ENCODE measurements at regions not wholly inside any gene's neighbourhood (a gene's known extent, or its start where the extent isn't known, plus 50 kb on each side); places are given as distances from the start of the nearest gene placed in this dataset.

DNA sequence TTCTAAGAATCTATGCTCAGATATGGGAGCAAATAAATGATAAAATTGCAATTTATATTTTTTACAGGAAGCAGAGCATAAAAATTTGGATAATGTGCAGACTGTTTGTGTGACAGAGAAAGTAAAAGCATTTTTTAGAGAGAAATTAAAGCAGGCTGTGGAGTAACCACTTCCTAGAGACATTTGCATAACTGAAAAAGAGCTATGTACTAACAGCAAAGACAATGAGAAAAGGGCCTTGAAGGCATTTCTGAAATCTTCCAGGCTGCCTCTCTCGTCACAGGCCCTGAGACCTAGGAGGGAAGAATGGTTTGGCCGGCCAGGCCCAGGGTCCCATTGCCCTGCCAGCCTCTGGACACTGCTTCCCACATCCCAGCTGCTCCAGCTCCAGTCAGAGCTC lies 247.2 kb downstream of the ALX1 start:
- no peak overlapping the region for H3K4me3 ChIP-seq
- 67 to 86% methylated on average over 2 of the region's 2 CpGs for WGBS, 2 donors
- TF ChIP-seq POLR2A (IDR thresholded peaks at IDR 0.05) = no peak
- TF ChIP-seq POLR2AphosphoS5 (IDR thresholded peaks at IDR 0.05) = no peak
- TF ChIP-seq EP300 (IDR thresholded peaks at IDR 0.05) = no peak
- no peak for TF ChIP-seq CTCF (IDR thresholded peaks at IDR 0.05)
- no peaks in the 10 kb centered on the region for H3K9me3 ChIP-seq
- H3K4me1 ChIP-seq = no peaks in the 10 kb centered on the region
- no peaks in the 10 kb centered on the region for H3K36me3 ChIP-seq
- DNase-seq = no peak
- no peak overlapping the region for H3K27ac ChIP-seq
- no peaks in the 10 kb centered on the region for H3K27me3 ChIP-seq
- intact Hi-C loops (cut with DNase I) = no loop called here

- no peaks in the 10 kb centered on the region for H3K9me3 ChIP-seq
- DNase-seq = no peak
- H3K4me3 ChIP-seq = no peak overlapping the region
- H3K4me1 ChIP-seq = no peaks in the 10 kb centered on the region
- intact Hi-C loops (cut with DNase I) = no loop called here
- H3K36me3 ChIP-seq = no peaks in the 10 kb centered on the region
- TF ChIP-seq POLR2A (IDR thresholded peaks at IDR 0.05) (no peak), CTCF (IDR thresholded peaks at IDR 0.05) (no peak), POLR2AphosphoS5 (IDR thresholded peaks at IDR 0.05) (no peak), EP300 (IDR thresholded peaks at IDR 0.05) (no peak)
- H3K27ac ChIP-seq = no peak overlapping the region
- H3K27me3 ChIP-seq = no peaks in the 10 kb centered on the region
- WGBS, 2 donors = 21 to 75% methylated on average over 1 of the region's 1 CpG
These were observed 249.9 kb downstream of the ALX1 start for GRCh38 chr12:85529896-85530295.

DNA sequence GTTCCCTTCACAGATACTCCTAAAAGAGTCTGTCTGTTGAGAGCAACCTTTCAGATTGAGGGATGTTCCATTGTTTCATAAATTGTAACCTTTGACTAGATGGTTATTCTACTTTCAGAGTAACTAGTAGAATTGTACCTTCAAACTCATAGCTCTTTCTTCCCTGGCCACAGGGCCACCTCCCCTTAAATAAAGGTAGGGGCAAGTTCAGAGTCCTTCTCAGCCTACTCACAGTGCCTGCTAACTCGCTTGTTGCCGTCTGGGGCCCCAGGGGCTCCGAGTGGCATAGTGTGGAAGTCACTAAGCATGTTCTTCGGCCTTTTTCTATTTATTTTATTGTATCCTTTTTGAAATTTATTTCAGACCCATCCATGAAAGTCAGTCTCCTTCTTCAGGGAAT lies 250.4 kb downstream of the ALX1 start:
- no peak for DNase-seq
- Histone ChIP-seq H3K27me3 (no peaks in the 10 kb centered on the region), H3K4me3 (no peak overlapping the region), H3K27ac (no peak overlapping the region), H3K4me1 (no peaks in the 10 kb centered on the region), H3K9me3 (no peaks in the 10 kb centered on the region), H3K36me3 (no peaks in the 10 kb centered on the region)
- intact Hi-C loops (cut with DNase I) = no loop called here
- TF ChIP-seq CTCF (IDR thresholded peaks at IDR 0.05) = no peak
- TF ChIP-seq EP300 (IDR thresholded peaks at IDR 0.05) = no peak
- no peak for TF ChIP-seq POLR2AphosphoS5 (IDR thresholded peaks at IDR 0.05)
- no peak for TF ChIP-seq POLR2A (IDR thresholded peaks at IDR 0.05)
- 30 to 69% methylated on average over 4 of the region's 4 CpGs for WGBS, 2 donors

DNA sequence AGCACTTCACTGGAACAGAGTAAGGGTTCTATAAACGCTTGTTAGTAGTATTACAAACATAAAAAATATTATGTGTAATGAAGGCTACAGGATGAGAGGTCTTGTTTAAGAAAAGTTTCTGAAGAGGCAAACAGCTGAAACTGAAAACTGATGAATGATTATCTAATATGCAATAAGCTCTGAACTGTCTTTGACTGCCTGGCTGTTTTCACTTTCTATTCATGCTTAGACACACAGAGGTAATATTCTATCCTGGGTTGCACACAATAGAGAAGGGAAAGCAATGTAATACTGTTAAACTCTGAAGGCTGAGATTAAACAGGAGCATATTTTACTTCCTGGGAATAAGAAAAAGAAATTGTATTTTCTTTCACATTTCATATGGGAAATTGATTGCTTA lies 251.3 kb downstream of the ALX1 start:
- H3K27ac ChIP-seq = no peak overlapping the region
- no peaks in the 10 kb centered on the region for H3K36me3 ChIP-seq
- DNase-seq = no peak
- no peak overlapping the region for H3K4me3 ChIP-seq
- WGBS, 2 donors = 3 to 39% methylated on average over 1 of the region's 1 CpG
- intact Hi-C loops (cut with DNase I) = no loop called here
- no peaks in the 10 kb centered on the region for H3K4me1 ChIP-seq
- H3K27me3 ChIP-seq = no peaks in the 10 kb centered on the region
- TF ChIP-seq POLR2A (IDR thresholded peaks at IDR 0.05) = no peak
- H3K9me3 ChIP-seq = no peaks in the 10 kb centered on the region

DNA sequence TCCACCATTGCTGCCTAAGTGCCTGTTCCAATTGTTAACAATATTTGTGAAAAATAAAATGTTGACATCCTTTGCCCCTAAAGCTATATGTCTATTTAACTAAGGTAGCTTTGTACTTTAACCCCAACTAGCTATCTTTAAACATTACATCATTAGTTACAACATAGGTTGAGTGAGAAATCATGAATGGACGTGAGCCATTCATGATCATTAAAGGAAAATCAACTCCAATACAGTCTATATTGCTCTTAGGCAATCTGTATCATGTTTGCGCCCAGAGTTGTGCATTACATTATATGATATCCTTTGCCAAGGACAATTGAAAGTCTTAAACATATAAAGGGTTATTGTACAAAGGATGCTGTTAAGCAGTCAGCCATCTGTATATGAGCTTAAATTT lies 269.6 kb downstream of the ALX1 start:
- H3K27me3 ChIP-seq = no peaks in the 10 kb centered on the region
- 18 to 74% methylated on average over 2 of the region's 2 CpGs for WGBS, 2 donors
- no peak for DNase-seq

DNA sequence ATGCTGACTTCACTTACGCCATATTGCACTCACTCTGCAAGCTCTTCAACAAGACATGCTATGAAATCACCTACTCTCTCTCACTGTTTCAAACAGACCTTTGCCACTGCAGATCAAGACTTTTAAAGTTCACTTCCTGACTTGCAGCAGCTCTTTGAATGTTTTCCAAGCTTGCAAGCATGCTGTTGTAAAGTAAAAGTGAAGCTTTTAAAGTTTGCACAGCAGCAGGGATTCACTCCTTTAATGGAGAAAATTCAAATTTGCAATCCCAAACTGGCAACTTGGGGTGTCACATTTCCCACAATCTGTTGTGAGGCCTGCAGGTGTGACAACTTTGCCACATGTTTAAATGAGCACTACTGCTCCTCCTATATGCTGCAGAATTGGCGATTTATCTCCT lies 270.9 kb downstream of the ALX1 start:
- no peaks in the 10 kb centered on the region for H3K4me1 ChIP-seq
- H3K27me3 ChIP-seq = no peaks in the 10 kb centered on the region
- H3K27ac ChIP-seq = no peak overlapping the region
- no peaks in the 10 kb centered on the region for H3K9me3 ChIP-seq
- WGBS, 2 donors = 56 to 76% methylated on average over 2 of the region's 2 CpGs
- H3K36me3 ChIP-seq = no peaks in the 10 kb centered on the region
- DNase-seq = no peak
- intact Hi-C loops (cut with DNase I) = no loop called here
- no peak for TF ChIP-seq POLR2A (IDR thresholded peaks at IDR 0.05)
- TF ChIP-seq EP300 (IDR thresholded peaks at IDR 0.05) = no peak
- TF ChIP-seq CTCF (IDR thresholded peaks at IDR 0.05) = no peak
- TF ChIP-seq POLR2AphosphoS5 (IDR thresholded peaks at IDR 0.05) = no peak
- no peak overlapping the region for H3K4me3 ChIP-seq

More for the DNA sequence above, 269.6 kb downstream of the ALX1 start:
- Histone ChIP-seq H3K9me3 (no peaks in the 10 kb centered on the region), H3K4me1 (no peaks in the 10 kb centered on the region), H3K36me3 (no peaks in the 10 kb centered on the region), H3K4me3 (no peak overlapping the region), H3K27ac (no peak overlapping the region)
- intact Hi-C loops (cut with DNase I) = no loop called here
- TF ChIP-seq POLR2A (IDR thresholded peaks at IDR 0.05) = no peak

All from sigmoid colon (tissue), 6 donors.